HL-60 (cell line): ENCODE measurements at regions not wholly inside any gene's neighbourhood (a gene's known extent, or its start where the extent isn't known, plus 50 kb on each side); places are given as distances from the start of the nearest gene placed in this dataset.

Experiments
- GABPA ChIP-seq: IDR thresholded peaks from 2 replicates; pipeline ENCODE4 v1.6.1; 2012; ENCODE audit warnings: low read depth
- POLR2AphosphoS5 ChIP-seq: IDR thresholded peaks from 2 replicates; pipeline ENCODE4 v1.6.1; 2012; ENCODE audit warnings: low read depth
- TF ChIP-seq, protein P1 (sequence below): IDR thresholded peaks from one replicate; pipeline ENCODE4 v1.5.1; 2011; ENCODE audit warnings: low read length, control low read depth, inconsistent platforms; ENCODE audit not compliant: insufficient read depth

DNA sequence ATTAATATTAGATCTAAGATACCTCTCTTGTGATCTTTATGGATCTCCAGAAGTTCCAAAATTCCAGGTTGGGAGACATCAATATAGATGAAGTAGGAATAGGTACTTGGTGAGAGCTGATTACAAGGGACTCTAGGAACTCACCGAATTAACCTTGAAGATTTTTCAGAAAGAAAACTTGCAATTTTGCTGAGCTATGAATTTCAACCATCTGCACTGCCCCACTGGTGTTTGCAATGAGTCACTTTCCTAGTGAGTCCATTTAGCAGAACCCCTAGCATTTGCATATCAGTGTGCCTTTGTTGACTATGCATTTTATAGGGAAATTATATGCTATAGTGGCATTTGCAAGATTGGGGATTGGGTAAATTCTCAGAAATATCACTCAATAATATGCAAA is 122.0 kb downstream of the CTNND1 start:
- TF ChIP-seq, protein P1, sequence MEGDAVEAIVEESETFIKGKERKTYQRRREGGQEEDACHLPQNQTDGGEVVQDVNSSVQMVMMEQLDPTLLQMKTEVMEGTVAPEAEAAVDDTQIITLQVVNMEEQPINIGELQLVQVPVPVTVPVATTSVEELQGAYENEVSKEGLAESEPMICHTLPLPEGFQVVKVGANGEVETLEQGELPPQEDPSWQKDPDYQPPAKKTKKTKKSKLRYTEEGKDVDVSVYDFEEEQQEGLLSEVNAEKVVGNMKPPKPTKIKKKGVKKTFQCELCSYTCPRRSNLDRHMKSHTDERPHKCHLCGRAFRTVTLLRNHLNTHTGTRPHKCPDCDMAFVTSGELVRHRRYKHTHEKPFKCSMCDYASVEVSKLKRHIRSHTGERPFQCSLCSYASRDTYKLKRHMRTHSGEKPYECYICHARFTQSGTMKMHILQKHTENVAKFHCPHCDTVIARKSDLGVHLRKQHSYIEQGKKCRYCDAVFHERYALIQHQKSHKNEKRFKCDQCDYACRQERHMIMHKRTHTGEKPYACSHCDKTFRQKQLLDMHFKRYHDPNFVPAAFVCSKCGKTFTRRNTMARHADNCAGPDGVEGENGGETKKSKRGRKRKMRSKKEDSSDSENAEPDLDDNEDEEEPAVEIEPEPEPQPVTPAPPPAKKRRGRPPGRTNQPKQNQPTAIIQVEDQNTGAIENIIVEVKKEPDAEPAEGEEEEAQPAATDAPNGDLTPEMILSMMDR = no peak
- no peak for TF ChIP-seq POLR2AphosphoS5
- TF ChIP-seq GABPA = no peak
